Smooth muscle cell (in vitro differentiated cells): ENCODE measurements at regions not wholly inside any gene's neighbourhood (a gene's known extent, or its start where the extent isn't known, plus 50 kb on each side); places are given as distances from the start of the nearest gene placed in this dataset.

Experiments
- DNase-seq: peaks from one replicate; lab custom pipeline; 2025; ENCODE audit not compliant: unreplicated experiment; lab: John Stamatoyannopoulos, UW
- H2AFZ ChIP-seq: fragments of 200-600 bp; sonication (generic); 2 replicates; pipeline ENCODE4 v1.6.0; 2016; ENCODE audit warnings: antibody characterized with exemption, low read depth, mild to moderate bottlenecking
- H3F3A ChIP-seq: fragments of 200-600 bp; sonication (generic); 2 replicates; pipeline ENCODE4 v1.6.0; 2017; ENCODE audit warnings: antibody characterized with exemption, low read depth
- H3K27ac ChIP-seq: fragments of 200-600 bp; sonication (generic); 2 replicates; pipeline ENCODE4 v1.5.1; 2016; ENCODE audit warnings: low read depth, mild to moderate bottlenecking
- H3K27me3 ChIP-seq: fragments of 200-600 bp; sonication (generic); 2 replicates; pipeline ENCODE4 v1.6.1; 2016; ENCODE audit warnings: low read depth, mild to moderate bottlenecking
- H3K36me3 ChIP-seq: fragments of 200-600 bp; sonication (generic); 2 replicates; pipeline ENCODE4 v1.5.1; 2016; ENCODE audit warnings: low read depth
- H3K4me1 ChIP-seq: fragments of 200-600 bp; sonication (generic); 2 replicates; pipeline ENCODE4 v1.5.1; 2016; ENCODE audit warnings: low read depth
- H3K4me2 ChIP-seq: fragments of 200-600 bp; sonication (generic); 2 replicates; pipeline ENCODE4 v1.6.0; 2016; ENCODE audit warnings: mild to moderate bottlenecking
- H3K4me3 ChIP-seq: fragments of 200-600 bp; sonication (generic); 2 replicates; pipeline ENCODE4 v1.5.1; 2016; ENCODE audit warnings: mild to moderate bottlenecking
- H3K79me2 ChIP-seq: fragments of 200-600 bp; sonication (generic); 2 replicates; pipeline ENCODE4 v1.6.0; 2016; ENCODE audit warnings: low read depth, mild to moderate bottlenecking
- H3K9ac ChIP-seq: fragments of 200-600 bp; sonication (generic); 2 replicates; pipeline ENCODE4 v1.6.0; 2016; ENCODE audit warnings: low read depth
- H3K9me3 ChIP-seq: fragments of 200-600 bp; sonication (generic); replicated peaks from 2 replicates; pipeline ENCODE4 v1.5.1; 2016; ENCODE audit warnings: low read depth
- H4K20me1 ChIP-seq: fragments of 200-600 bp; sonication (generic); 2 replicates; pipeline ENCODE4 v1.6.0; 2016; ENCODE audit warnings: low read depth
- CTCF ChIP-seq: fragments of 200-600 bp; sonication (generic); IDR thresholded peaks from 2 replicates; pipeline ENCODE4 v1.5.1; 2017; ENCODE audit warnings: borderline replicate concordance, mild to moderate bottlenecking, antibody characterized with exemption; ENCODE audit not compliant: insufficient read depth, poor library complexity, severe bottlenecking
- WGBS: methylation state at CpG from one replicate; pipeline ENCODE4 v1.1.7; 2016; ENCODE audit warnings: low lambda C conversion rate; 5-methylcytosine and 5-hydroxymethylcytosine counted together

- no peak overlapping the region for H3K27ac ChIP-seq
- no peaks in the 10 kb centered on the region for H3K9me3 ChIP-seq
- DNase-seq: no peak
- H3F3A ChIP-seq: peaks cover 4% of the 10 kb centered on the region
- H3K4me2 ChIP-seq: no peak overlapping the region
- no peaks in the 10 kb centered on the region for H3K27me3 ChIP-seq
- H3K9ac ChIP-seq: no peak overlapping the region
- no peaks in the 10 kb centered on the region for H3K36me3 ChIP-seq
- no peak overlapping the region for H3K4me3 ChIP-seq
- H4K20me1 ChIP-seq: no peaks in the 10 kb centered on the region
- no peaks in the 10 kb centered on the region for H3K79me2 ChIP-seq
- WGBS: 92% methylated on average over 4 of the region's 4 CpGs
- no peak for TF ChIP-seq CTCF
- H2AFZ ChIP-seq: no peak overlapping the region
- H3K4me1 ChIP-seq: no peaks in the 10 kb centered on the region
These were observed 172.6 kb downstream of the TMTC3 start for GRCh38 chr12:88314706-88315105.

DNA sequence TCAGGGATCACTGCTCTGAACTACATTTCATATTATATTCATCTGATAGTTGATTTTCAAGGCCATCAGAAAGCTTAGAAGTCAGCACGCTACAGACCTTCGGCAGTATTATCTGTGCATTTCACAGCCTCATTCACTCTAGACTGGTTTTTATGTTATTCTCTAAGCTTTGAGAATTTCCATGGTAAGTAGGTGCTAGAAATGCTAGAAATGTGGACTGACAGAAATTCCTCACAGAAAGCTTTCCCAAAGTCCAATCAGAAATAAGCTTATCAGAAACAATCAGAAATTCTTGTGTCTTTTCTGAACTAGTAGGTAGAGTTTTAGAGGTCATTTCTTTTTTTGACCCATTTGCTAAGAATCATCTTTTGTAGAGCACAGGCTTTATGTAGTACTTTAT lies 176.6 kb downstream of the TMTC3 start:
- Histone ChIP-seq H3K9ac (no peak overlapping the region), H3K4me3 (no peak overlapping the region), H3K9me3 (no peaks in the 10 kb centered on the region), H3K79me2 (no peaks in the 10 kb centered on the region), H4K20me1 (no peaks in the 10 kb centered on the region), H3K4me1 (no peaks in the 10 kb centered on the region), H2AFZ (no peak overlapping the region), H3K27me3 (no peaks in the 10 kb centered on the region), H3K27ac (no peak overlapping the region), H3K36me3 (no peaks in the 10 kb centered on the region), H3F3A (no peaks in the 10 kb centered on the region), H3K4me2 (no peak overlapping the region)
- DNase-seq: no peak
- whole genome bisulfite sequencing: 65% methylated on average over 2 of the region's 2 CpGs
- no peak for TF ChIP-seq CTCF

DNA sequence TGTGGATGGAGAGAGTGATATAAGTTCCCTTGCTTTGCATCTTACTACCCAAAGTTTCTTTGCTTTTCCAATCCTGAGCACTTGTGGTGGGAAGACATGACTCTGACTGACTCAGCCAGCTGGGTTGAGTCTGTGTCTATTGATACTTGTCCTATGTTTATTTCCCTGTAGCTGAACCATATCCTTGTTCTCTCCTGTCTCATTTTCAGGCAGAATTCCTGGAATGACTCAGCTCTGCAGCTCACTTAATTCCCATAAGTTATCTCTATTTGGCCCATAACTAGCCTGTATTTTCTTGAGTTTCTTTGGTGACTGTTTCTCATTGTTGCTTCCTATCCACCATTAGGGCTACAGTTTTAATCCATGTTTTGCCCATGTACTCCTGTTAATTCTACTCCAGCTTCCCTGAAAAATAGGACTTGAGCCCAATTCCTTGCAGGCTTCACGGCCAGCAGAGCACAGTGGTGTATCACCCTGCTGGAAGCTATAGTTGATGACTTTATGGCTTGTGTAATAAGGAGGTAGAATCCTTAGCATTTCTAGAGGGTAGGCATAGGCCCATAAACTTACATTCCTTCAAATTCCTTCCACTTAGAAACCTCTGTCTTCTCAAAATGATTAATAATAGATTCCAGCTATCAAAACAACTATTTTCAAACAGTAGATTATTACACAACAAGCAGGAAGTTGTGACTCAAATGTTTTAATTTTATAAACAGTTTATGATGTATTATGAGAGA lies 183.1 kb downstream of the TMTC3 start:
- H3K36me3 ChIP-seq: no peaks in the 10 kb centered on the region
- H3K9ac ChIP-seq: peak overlapping the region; percentile 38
- no peak for TF ChIP-seq CTCF
- peak overlapping the region; percentile 62 for H3K4me2 ChIP-seq
- H3K4me3 ChIP-seq: no peak overlapping the region
- peak overlapping the region; percentile 76 for H2AFZ ChIP-seq
- WGBS: 12% methylated on average over 1 of the region's 1 CpG
- no peaks in the 10 kb centered on the region for H3K9me3 ChIP-seq
- peak overlapping the region; percentile 90 for H3K27ac ChIP-seq
- no peaks in the 10 kb centered on the region for H3K4me1 ChIP-seq
- H3F3A ChIP-seq: peaks cover 3% of the 10 kb centered on the region
- H3K79me2 ChIP-seq: no peaks in the 10 kb centered on the region
- no peak for DNase-seq
- H4K20me1 ChIP-seq: no peaks in the 10 kb centered on the region
- H3K27me3 ChIP-seq: no peaks in the 10 kb centered on the region

GRCh38 chr12:88325816-88326189 lies 183.7 kb downstream of the TMTC3 start:
- Histone ChIP-seq H3K4me1 (no peaks in the 10 kb centered on the region), H3K9ac (no peak overlapping the region), H3K27me3 (no peaks in the 10 kb centered on the region), H3K36me3 (no peaks in the 10 kb centered on the region), H3K4me2 (peak overlapping the region; percentile 62), H3K4me3 (no peak overlapping the region), H3K27ac (peak overlapping the region; percentile 90), H3F3A (peaks cover 3% of the 10 kb centered on the region), H4K20me1 (no peaks in the 10 kb centered on the region), H3K79me2 (no peaks in the 10 kb centered on the region), H3K9me3 (no peaks in the 10 kb centered on the region), H2AFZ (peak overlapping the region; percentile 76)
- WGBS: 44% methylated on average over 4 of the region's 4 CpGs
- TF ChIP-seq CTCF: no peak
- DNase-seq: no peak
